Right hindlimb (tissue), 1 donor: ENCODE measurements at regions not wholly inside any gene's neighbourhood (a gene's known extent, or its start where the extent isn't known, plus 50 kb on each side); places are given as distances from the start of the nearest gene placed in this dataset.

Source experiments
- DNase-seq: peaks from one replicate; pipeline ENCODE4 v3.0.0-alpha.2; 2018

DNA sequence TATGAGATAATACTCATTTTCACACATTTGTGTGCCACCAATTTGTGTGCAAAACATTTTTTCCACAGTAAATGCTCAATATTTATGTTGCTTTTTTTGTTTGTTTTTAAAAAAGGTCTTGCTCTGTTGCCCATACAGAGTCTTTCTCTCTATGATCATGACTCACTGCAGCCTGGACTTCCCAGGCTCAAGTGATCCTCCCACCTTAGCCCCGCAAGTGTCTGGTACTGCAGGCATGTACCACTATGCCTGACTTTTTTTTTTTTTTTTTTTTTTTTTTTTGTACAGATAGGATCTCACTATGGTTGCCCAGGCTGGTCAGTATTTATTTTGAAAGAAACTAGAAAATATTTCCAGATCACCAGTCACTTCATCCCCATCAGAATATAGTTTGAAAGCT is 297.8 kb upstream of the GYPC start:
- no peak for DNase-seq

DNA sequence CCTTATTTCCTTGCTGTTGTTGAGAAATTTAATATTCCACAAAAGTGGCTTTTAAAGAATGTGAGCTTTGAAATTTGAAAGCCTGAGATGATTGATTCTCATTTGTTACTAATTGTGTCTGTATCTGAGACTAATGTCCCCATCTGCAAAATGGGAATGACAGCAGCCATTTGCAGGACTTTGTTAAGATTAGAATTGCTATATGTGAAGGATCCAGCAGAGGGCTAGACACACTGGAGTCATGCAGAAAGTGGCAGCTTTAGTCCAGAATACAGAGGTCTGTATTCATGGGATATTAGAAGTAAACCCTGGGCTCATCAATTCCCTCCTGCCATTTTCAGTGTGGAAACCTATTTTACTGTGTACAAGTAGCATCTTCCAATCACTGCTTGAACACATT is 296.5 kb upstream of the GYPC start:
- DNase-seq, result no peak

- DNase-seq, result no peak
Measured at GRCh38 chr2:126367361-126367760, 288.6 kb upstream of the GYPC start.

DNA sequence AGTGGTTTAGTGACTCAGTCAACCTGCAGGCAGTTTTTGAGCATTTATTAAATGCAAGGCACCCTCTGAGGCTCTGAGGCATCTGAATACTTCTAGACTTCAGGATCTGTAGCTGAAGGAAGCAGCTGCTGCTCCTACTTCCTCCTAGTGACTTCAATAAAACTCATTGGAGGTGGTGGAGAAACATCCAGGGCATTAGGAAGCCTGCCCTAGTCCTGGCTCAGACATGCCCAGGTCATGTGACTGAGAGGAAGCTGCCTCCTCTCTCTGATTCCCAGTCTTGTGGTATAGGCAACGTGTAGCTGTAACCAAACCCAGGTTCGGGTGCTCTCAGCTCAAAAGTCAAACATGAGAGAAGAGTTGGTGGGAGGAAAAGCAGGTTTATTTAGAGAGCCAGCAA is 287.2 kb upstream of the GYPC start:
- no peak for DNase-seq

GRCh38 chr2:126370201-126370600 is 285.8 kb upstream of the GYPC start:
- no peak for DNase-seq

- no peak for DNase-seq
Measured at GRCh38 chr2:126372406-126372805, 283.6 kb upstream of the GYPC start.

- no peak for DNase-seq
Measured at GRCh38 chr2:126378176-126378575, 277.8 kb upstream of the GYPC start.

GRCh38 chr2:126381091-126381490 is 274.9 kb upstream of the GYPC start:
- DNase-seq, result peak; percentile 56

DNA sequence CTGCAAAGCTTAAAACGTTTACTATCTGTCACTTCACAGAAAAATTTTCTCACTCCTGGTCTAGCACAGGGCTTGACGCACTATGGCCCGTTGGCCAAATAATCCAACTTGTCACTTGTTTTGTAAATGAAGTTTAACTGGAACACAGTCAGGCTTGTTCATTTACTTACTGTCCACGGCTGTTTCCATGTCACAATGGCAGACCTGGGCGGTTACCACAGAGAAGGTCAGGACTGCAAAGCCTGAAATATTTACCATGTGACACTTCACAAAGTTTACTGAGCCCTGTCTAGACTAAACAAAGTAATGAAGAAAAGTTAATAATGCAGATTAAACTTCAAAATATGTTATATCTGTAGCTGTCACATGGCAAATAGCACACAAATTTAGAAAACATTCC is 273.0 kb upstream of the GYPC start:
- DNase-seq, result no peak

GRCh38 chr2:126383800-126384199 is 272.2 kb upstream of the GYPC start:
- DNase-seq, result no peak

DNA sequence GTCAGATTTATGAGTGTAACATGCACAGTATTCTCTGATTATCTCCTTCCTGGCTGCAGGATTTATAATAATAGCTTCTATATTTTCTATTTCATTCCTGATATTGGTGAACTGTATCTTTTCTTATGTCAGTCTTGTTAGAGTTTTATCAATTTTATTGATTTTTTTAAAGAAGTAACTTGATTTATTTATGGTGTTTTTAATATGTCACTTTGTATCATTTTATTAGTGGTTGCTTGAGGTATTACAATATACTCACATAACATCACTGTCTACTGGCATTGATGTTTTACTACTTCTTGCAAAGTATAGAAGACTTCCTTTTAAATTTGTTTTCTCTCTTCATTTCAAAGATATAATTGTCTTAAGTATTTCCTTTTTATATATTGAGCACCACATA is 270.5 kb upstream of the GYPC start:
- no peak for DNase-seq

- DNase-seq, result no peak
Measured at GRCh38 chr2:126385983-126386382, 270.0 kb upstream of the GYPC start.

DNA sequence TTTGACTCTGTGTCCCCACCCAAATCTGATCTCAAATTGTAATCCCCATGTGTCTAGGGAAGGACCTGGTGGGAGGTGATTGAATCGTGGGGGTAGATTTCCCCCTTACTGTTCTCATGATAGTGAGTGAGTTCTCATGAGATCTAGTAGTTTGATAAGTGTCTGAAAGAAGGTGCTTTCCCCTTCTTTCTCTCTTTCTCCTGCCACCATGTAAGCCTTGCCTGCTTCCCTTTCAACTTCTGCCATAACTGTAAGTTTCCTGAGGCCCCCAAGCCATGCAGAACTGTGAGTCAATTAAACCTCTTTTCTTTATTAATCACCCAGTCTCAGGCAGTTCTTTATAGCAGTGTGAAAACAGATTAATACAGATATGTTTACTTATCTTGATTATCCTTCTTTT is 266.5 kb upstream of the GYPC start:
- no peak for DNase-seq

- no peak for DNase-seq
Measured at GRCh38 chr2:126392889-126393288, 263.1 kb upstream of the GYPC start.

DNA sequence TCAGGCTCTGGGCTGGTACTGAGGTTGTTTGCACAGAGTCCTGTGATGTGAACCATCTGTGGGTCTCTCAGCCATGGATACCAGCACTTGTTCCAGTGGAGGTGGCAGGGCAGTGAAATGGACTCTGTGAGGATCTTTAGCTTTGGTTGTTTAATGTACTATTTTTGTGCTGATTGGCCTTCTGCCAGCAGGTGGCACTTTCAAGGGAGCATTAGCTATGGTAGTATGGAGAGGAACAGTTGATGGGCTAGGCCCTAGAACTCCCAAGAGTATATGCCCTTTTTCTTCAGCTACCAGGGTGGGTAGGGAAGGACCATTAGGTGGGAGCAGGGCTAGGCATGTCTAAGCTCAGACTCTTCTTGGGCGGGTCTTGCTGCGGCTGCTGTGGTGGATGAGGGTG is 257.0 kb upstream of the GYPC start:
- no peak for DNase-seq

- DNase-seq, result no peak
Measured at GRCh38 chr2:126403039-126403628, 252.8 kb upstream of the GYPC start.

DNA sequence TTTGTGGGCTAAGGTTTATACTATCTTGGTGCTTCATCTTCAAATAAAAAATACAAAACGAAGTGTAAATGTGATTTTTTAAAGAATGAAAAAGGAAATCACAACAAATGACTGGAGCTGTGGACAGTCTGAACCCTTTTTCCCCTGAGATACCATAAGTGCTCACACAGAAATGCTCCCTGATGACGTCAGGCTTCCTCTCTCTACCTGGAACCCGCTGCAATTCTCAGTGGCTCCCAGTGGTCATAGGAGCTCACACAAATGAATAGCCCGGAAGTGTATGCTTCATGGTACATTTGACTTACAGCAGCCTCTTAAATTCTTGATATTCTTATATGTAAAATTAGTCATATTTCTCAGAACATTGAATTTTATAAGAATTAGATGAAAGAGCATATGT is 249.7 kb upstream of the GYPC start:
- no peak for DNase-seq

- no peak for DNase-seq
Measured at GRCh38 chr2:126408671-126409070, 247.3 kb upstream of the GYPC start.

- DNase-seq, result no peak
Measured at GRCh38 chr2:126409850-126410249, 246.1 kb upstream of the GYPC start.

DNA sequence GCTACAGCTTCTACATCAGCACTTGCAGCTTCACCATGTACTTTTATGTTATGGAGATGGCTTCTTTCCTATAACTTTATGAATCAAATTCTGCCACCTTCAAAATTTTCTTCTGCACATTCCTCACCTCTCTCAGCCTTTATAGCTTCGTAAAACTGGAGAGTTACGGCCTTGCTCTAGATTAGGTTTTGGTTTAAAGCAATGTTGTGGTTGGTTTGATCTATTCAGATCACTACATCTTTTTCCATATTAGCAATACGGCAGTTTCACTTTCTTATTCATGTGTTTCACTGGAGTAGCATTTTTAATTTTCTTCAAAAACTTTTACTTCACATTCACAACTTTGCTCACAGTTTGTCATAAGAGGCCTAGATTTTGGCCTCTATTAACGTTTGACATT is 242.9 kb upstream of the GYPC start:
- DNase-seq, result no peak

DNA sequence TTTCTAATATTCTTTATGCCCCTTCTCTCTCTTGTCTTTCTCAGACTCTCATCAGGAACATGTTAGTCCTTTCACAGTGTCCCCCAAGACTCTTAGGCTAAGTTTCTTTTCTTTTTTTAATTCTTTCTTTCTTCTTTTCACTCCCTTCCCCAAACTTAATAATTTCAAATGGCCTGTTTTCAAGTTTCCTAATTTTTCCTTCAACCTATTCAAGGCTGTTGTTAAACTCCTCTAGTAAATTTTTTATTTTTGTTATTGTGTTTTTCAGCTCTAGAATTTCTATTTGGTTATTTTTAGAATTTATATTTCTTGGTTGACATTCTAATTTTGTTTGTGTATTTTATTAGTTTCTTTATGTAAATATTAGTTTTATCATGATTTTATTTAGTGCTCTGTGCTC is 236.6 kb upstream of the GYPC start:
- DNase-seq, result no peak

DNA sequence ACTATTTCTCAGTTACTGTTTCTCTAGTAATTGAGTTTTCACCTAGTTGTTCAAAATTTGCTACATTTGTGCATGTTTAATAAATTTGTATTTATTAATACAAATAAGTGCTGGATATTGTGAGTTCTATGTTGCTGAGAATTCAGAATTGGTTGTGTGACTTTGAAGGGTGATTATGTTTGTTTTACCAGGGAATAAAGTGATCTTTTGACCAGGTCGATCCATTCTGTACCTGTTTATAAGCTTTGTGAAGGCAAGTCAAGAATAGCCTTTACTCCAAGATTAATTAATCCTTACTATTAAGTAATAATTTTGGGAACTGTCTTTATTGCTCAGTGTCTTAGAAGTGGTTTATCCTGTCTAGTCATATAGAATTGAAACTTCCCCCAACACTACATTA is 230.0 kb upstream of the GYPC start:
- no peak for DNase-seq

GRCh38 chr2:126429103-126429502 is 226.9 kb upstream of the GYPC start:
- no peak for DNase-seq

DNA sequence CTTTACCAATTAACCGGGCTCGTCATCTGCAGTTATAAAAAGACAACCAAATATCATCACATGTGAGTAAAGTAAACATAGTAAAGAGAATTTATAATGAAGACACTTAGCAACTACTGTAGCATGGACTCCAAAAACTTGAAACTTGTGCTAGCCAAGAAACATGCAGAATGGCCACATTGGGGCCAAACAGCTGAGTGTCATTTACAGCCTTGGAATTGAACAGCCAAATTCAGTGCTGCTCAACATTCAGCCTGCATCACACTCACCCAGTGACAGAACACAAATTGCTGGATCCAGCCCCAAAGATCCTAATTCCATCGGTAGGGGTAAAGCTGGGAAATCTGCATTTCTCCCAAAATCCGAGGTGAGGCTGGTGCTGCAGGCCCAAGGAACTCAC is 224.8 kb upstream of the GYPC start:
- no peak for DNase-seq

DNA sequence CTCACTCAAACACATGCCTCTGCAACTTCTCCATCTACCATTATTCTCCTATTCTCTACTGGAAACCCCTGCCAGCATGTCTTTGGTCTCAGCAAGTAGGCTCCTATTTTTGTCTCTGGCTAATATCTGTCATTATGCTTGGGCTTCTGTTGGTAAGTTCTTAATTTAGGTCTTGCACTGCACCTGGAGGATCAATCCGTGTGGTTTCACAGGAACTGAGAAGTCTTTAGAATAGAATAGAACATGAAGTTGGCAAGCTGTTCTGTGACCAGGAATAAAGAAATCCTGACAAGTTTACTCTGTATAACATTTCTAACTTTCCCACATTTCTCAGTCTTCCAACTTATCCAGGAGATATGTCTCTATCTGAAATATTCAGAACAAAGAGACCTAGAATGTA is 219.5 kb upstream of the GYPC start:
- DNase-seq, result no peak

DNA sequence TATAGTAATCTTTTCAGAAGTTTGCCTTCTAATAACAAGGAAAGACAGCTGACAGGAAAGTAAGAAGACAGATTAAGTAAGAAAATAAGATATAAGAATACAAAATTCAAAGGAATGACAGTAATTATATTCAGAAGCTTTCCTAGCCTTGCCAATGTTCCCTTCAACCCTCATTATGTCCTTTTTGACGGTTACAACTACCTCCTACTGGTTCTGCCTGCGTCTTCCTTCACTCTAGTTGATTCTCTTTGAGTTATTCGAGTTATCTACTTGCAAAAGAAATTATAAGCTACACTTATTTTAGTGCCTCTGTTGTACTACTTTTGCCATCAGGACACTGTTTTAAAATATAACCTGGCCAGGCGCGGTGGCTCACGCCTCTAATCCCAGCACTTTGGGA is 218.9 kb upstream of the GYPC start:
- no peak for DNase-seq
